H1 (cell line): ENCODE measurements at regions not wholly inside any gene's neighbourhood (a gene's known extent, or its start where the extent isn't known, plus 50 kb on each side); places are given as distances from the start of the nearest gene placed in this dataset.

Source experiments
- CEBPB ChIP-seq: IDR thresholded peaks from 2 replicates; pipeline ENCODE4 v1.6.1; 2012; ENCODE audit warnings: low read depth, low read length
- KDM5A ChIP-seq: fragments of 200-600 bp; IDR thresholded peaks from 2 replicates; pipeline ENCODE4 v1.7.1; 2012; ENCODE audit warnings: mild to moderate bottlenecking, low read length, inconsistent platforms, mixed read lengths
- NRF1 ChIP-seq: IDR thresholded peaks from 2 replicates; pipeline ENCODE4 v1.6.1; 2011; ENCODE audit warnings: mild to moderate bottlenecking, low read depth, low read length, improper control_type of control experiment
- SIRT6 ChIP-seq: IDR thresholded peaks from one replicate; pipeline ENCODE4 v1.7.1; 2012; ENCODE audit warnings: low read length, inconsistent platforms
- SP4 ChIP-seq: IDR thresholded peaks from 2 replicates; pipeline ENCODE4 v1.6.1; 2012; ENCODE audit warnings: low read length, inconsistent platforms

GRCh38 chr2:236340251-236340650, 76.0 kb upstream of the ASB18 start (continued):
- TF ChIP-seq CEBPB (no peak), SIRT6 (no peak), SP4 (no peak), KDM5A (no peak), NRF1 (no peak)
